GF-D8 (cell line): ENCODE measurements at regions not wholly inside any gene's neighbourhood (a gene's known extent, or its start where the extent isn't known, plus 50 kb on each side); places are given as distances from the start of the nearest gene placed in this dataset.
"Not testable (repeated sequence)": the region's sequence is repeated elsewhere in the genome, so short reads cannot be mapped to it uniquely, and the experiment has no call there.

Experiments
- DNase-seq: peaks from one replicate; lab custom pipeline; 2025; lab: John Stamatoyannopoulos, UW

GRCh38 chr17:15864061-15864460, 80.9 kb upstream of the ADORA2B start:
- not testable (repeated sequence) for DNase-seq

GRCh38 chr17:15864472-15864871, 80.5 kb upstream of the ADORA2B start:
- DNase-seq: not testable (repeated sequence)

- DNase-seq: not testable (repeated sequence)
Measured at GRCh38 chr17:15866015-15866414, 78.9 kb upstream of the ADORA2B start.

GRCh38 chr17:15867331-15867730, 77.6 kb upstream of the ADORA2B start:
- not testable (repeated sequence) for DNase-seq

GRCh38 chr17:15869868-15870267, 75.1 kb upstream of the ADORA2B start:
- DNase-seq: not testable (repeated sequence)

GRCh38 chr17:15872677-15873076, 72.3 kb upstream of the ADORA2B start:
- DNase-seq: not testable (repeated sequence)

- not testable (repeated sequence) for DNase-seq
Measured at GRCh38 chr17:15877882-15878500, 66.9 kb upstream of the ADORA2B start.

GRCh38 chr17:15882058-15882720, 62.7 kb upstream of the ADORA2B start:
- DNase-seq: no peak

GRCh38 chr17:15882777-15883176, 62.2 kb upstream of the ADORA2B start:
- no peak for DNase-seq

GRCh38 chr17:15883617-15884111, 61.3 kb upstream of the ADORA2B start:
- DNase-seq: no peak

GRCh38 chr17:15884731-15885130, 60.2 kb upstream of the ADORA2B start:
- DNase-seq: no peak

- DNase-seq: no peak
Measured at GRCh38 chr17:15885770-15886169, 59.2 kb upstream of the ADORA2B start.

GRCh38 chr17:15886221-15886620, 58.7 kb upstream of the ADORA2B start:
- no peak for DNase-seq

GRCh38 chr17:15886804-15887203, 58.1 kb upstream of the ADORA2B start:
- DNase-seq: no peak

GRCh38 chr17:15888436-15888835, 56.5 kb upstream of the ADORA2B start:
- DNase-seq: no peak

GRCh38 chr17:15890279-15890892, 54.5 kb upstream of the ADORA2B start:
- DNase-seq: no peak

- DNase-seq: no peak
Measured at GRCh38 chr17:15891318-15891717, 53.6 kb upstream of the ADORA2B start.

- DNase-seq: no peak
Measured at GRCh38 chr17:15892244-15892643, 52.7 kb upstream of the ADORA2B start.

- no peak for DNase-seq
Measured at GRCh38 chr17:15892731-15893657, 51.9 kb upstream of the ADORA2B start.

- no peak for DNase-seq
Measured at GRCh38 chr17:15893658-15894024, 51.3 kb upstream of the ADORA2B start.

- no peak for DNase-seq
Measured at GRCh38 chr17:15894258-15894657, 50.7 kb upstream of the ADORA2B start.
